ENCODE measurements at regions not wholly inside any gene's neighbourhood (a gene's known extent, or its start where the extent isn't known, plus 50 kb on each side); places are given as distances from the start of the nearest gene placed in this dataset.
"Not testable (repeated sequence)": the region's sequence is repeated elsewhere in the genome, so short reads cannot be mapped to it uniquely, and the experiment has no call there.

- no peaks in the 10 kb centered on the region for H3K9me3 Mint-ChIP-seq
- no peaks in the 10 kb centered on the region for H3K4me1 Mint-ChIP-seq (ENCODE audit: low read depth)
- H3K27ac Mint-ChIP-seq = no peak overlapping the region
- H3K36me3 Mint-ChIP-seq (ENCODE audit: low read depth) = no peaks in the 10 kb centered on the region
- no peak overlapping the region for H3K4me3 Mint-ChIP-seq
- H3K27me3 Mint-ChIP-seq = peaks cover 56% of the 10 kb centered on the region
These were observed 129.5 kb upstream of the ABI3BP start for GRCh38 chr3:101122681-101123080.

- Mint-ChIP-seq H3K4me3 (no peak overlapping the region), H3K9me3 (no peaks in the 10 kb centered on the region), H3K36me3 (ENCODE audit: low read depth) (no peaks in the 10 kb centered on the region), H3K27ac (no peak overlapping the region), H3K4me1 (ENCODE audit: low read depth) (no peaks in the 10 kb centered on the region), H3K27me3 (peaks cover 37% of the 10 kb centered on the region)
These were observed 126.8 kb upstream of the ABI3BP start for GRCh38 chr3:101120039-101120438.

GRCh38 chr3:101119535-101119934 is 126.3 kb upstream of the ABI3BP start:
- H3K4me1 Mint-ChIP-seq (ENCODE audit: low read depth) = no peaks in the 10 kb centered on the region
- peaks cover 32% of the 10 kb centered on the region for H3K27me3 Mint-ChIP-seq
- H3K9me3 Mint-ChIP-seq = no peaks in the 10 kb centered on the region
- no peak overlapping the region for H3K27ac Mint-ChIP-seq
- H3K4me3 Mint-ChIP-seq = no peak overlapping the region
- no peaks in the 10 kb centered on the region for H3K36me3 Mint-ChIP-seq (ENCODE audit: low read depth)

GRCh38 chr3:101117980-101118379 is 124.8 kb upstream of the ABI3BP start:
- no peaks in the 10 kb centered on the region for H3K4me1 Mint-ChIP-seq (ENCODE audit: low read depth)
- no peaks in the 10 kb centered on the region for H3K36me3 Mint-ChIP-seq (ENCODE audit: low read depth)
- H3K4me3 Mint-ChIP-seq = no peak overlapping the region
- no peaks in the 10 kb centered on the region for H3K9me3 Mint-ChIP-seq
- H3K27ac Mint-ChIP-seq = no peak overlapping the region
- H3K27me3 Mint-ChIP-seq = peaks cover 25% of the 10 kb centered on the region

GRCh38 chr3:101117465-101117864 is 124.2 kb upstream of the ABI3BP start:
- Mint-ChIP-seq H3K4me3 (no peak overlapping the region), H3K27me3 (peaks cover 20% of the 10 kb centered on the region), H3K9me3 (no peaks in the 10 kb centered on the region), H3K4me1 (ENCODE audit: low read depth) (no peaks in the 10 kb centered on the region), H3K36me3 (ENCODE audit: low read depth) (no peaks in the 10 kb centered on the region), H3K27ac (no peak overlapping the region)

GRCh38 chr3:101110295-101110694 is 117.1 kb upstream of the ABI3BP start:
- H3K9me3 Mint-ChIP-seq = peaks cover 13% of the 10 kb centered on the region
- H3K27me3 Mint-ChIP-seq = peaks cover 21% of the 10 kb centered on the region
- not testable (repeated sequence) for H3K36me3 Mint-ChIP-seq (ENCODE audit: low read depth); H3K4me1 Mint-ChIP-seq (ENCODE audit: low read depth); H3K27ac Mint-ChIP-seq; H3K4me3 Mint-ChIP-seq

- H3K27ac Mint-ChIP-seq = no peak overlapping the region
- no peaks in the 10 kb centered on the region for H3K4me1 Mint-ChIP-seq (ENCODE audit: low read depth)
- H3K36me3 Mint-ChIP-seq (ENCODE audit: low read depth) = peaks cover under 1% of the 10 kb centered on the region
- H3K4me3 Mint-ChIP-seq = no peak overlapping the region
- H3K27me3 Mint-ChIP-seq = peaks cover 37% of the 10 kb centered on the region
- peaks cover under 1% of the 10 kb centered on the region for H3K9me3 Mint-ChIP-seq
These were observed 111.1 kb upstream of the ABI3BP start for GRCh38 chr3:101104321-101104720.

GRCh38 chr3:101102678-101103296 is 109.6 kb upstream of the ABI3BP start:
- Mint-ChIP-seq H3K4me3 (no peak overlapping the region), H3K9me3 (no peaks in the 10 kb centered on the region), H3K27ac (no peak overlapping the region), H3K36me3 (ENCODE audit: low read depth) (no peaks in the 10 kb centered on the region), H3K4me1 (ENCODE audit: low read depth) (no peaks in the 10 kb centered on the region), H3K27me3 (peaks cover 44% of the 10 kb centered on the region)

GRCh38 chr3:101100361-101101009 is 107.3 kb upstream of the ABI3BP start:
- Mint-ChIP-seq H3K27ac (no peak overlapping the region), H3K4me1 (ENCODE audit: low read depth) (no peaks in the 10 kb centered on the region), H3K27me3 (peaks cover 30% of the 10 kb centered on the region), H3K4me3 (no peak overlapping the region), H3K9me3 (no peaks in the 10 kb centered on the region), H3K36me3 (ENCODE audit: low read depth) (no peaks in the 10 kb centered on the region)

GRCh38 chr3:101099791-101100190 is 106.6 kb upstream of the ABI3BP start:
- Mint-ChIP-seq H3K9me3 (no peaks in the 10 kb centered on the region), H3K4me3 (no peak overlapping the region), H3K4me1 (ENCODE audit: low read depth) (no peaks in the 10 kb centered on the region), H3K27me3 (peaks cover 24% of the 10 kb centered on the region), H3K36me3 (ENCODE audit: low read depth) (no peaks in the 10 kb centered on the region), H3K27ac (no peak overlapping the region)

- Mint-ChIP-seq H3K9me3 (no peaks in the 10 kb centered on the region), H3K27me3 (peaks cover 23% of the 10 kb centered on the region)
These were observed 103.2 kb upstream of the ABI3BP start for GRCh38 chr3:101096444-101096843.

GRCh38 chr3:101095693-101096430 is 102.6 kb upstream of the ABI3BP start:
- no peak overlapping the region for H3K27ac Mint-ChIP-seq
- no peaks in the 10 kb centered on the region for H3K36me3 Mint-ChIP-seq (ENCODE audit: low read depth)
- no peaks in the 10 kb centered on the region for H3K4me1 Mint-ChIP-seq (ENCODE audit: low read depth)
- H3K9me3 Mint-ChIP-seq = no peaks in the 10 kb centered on the region
- no peak overlapping the region for H3K4me3 Mint-ChIP-seq
- H3K27me3 Mint-ChIP-seq = peaks cover 23% of the 10 kb centered on the region

More at GRCh38 chr3:101096444-101096843, 103.2 kb upstream of the ABI3BP start:
- H3K4me1 Mint-ChIP-seq (ENCODE audit: low read depth) = no peaks in the 10 kb centered on the region
- H3K27ac Mint-ChIP-seq = no peak overlapping the region
- no peak overlapping the region for H3K4me3 Mint-ChIP-seq
- H3K36me3 Mint-ChIP-seq (ENCODE audit: low read depth) = no peaks in the 10 kb centered on the region

- H3K36me3 Mint-ChIP-seq (ENCODE audit: low read depth) = no peaks in the 10 kb centered on the region
- H3K9me3 Mint-ChIP-seq = no peaks in the 10 kb centered on the region
- no peaks in the 10 kb centered on the region for H3K4me1 Mint-ChIP-seq (ENCODE audit: low read depth)
- H3K27ac Mint-ChIP-seq = no peak overlapping the region
- peaks cover 14% of the 10 kb centered on the region for H3K27me3 Mint-ChIP-seq
- no peak overlapping the region for H3K4me3 Mint-ChIP-seq
These were observed 98.3 kb upstream of the ABI3BP start for GRCh38 chr3:101091489-101091888.

- Mint-ChIP-seq H3K9me3 (no peaks in the 10 kb centered on the region), H3K4me1 (ENCODE audit: low read depth) (no peaks in the 10 kb centered on the region), H3K27ac (no peak overlapping the region), H3K36me3 (ENCODE audit: low read depth) (no peaks in the 10 kb centered on the region), H3K4me3 (no peak overlapping the region), H3K27me3 (peaks cover 17% of the 10 kb centered on the region)
These were observed 92.5 kb upstream of the ABI3BP start for GRCh38 chr3:101085752-101086151.

GRCh38 chr3:101084404-101084803 is 91.2 kb upstream of the ABI3BP start:
- H3K9me3 Mint-ChIP-seq = no peaks in the 10 kb centered on the region
- H3K27ac Mint-ChIP-seq = no peak overlapping the region
- H3K27me3 Mint-ChIP-seq = peaks cover 21% of the 10 kb centered on the region
- H3K4me3 Mint-ChIP-seq = no peak overlapping the region
- no peaks in the 10 kb centered on the region for H3K4me1 Mint-ChIP-seq (ENCODE audit: low read depth)
- no peaks in the 10 kb centered on the region for H3K36me3 Mint-ChIP-seq (ENCODE audit: low read depth)

Measured in stimulated activated naive CD8-positive, alpha-beta T cell treated with anti-CD3 and anti-CD28 coated beads, Interleukin-15, Interleukin-2, amounts not matched to agents 100 ng/mL and 50 ng/mL, for 24 hours (primary cell).